H1 (cell line): ENCODE measurements at regions not wholly inside any gene's neighbourhood (a gene's known extent, or its start where the extent isn't known, plus 50 kb on each side); places are given as distances from the start of the nearest gene placed in this dataset.

Experiments used
- NRF1 ChIP-seq: IDR thresholded peaks from 2 replicates; pipeline ENCODE4 v1.6.1; 2011; ENCODE audit warnings: mild to moderate bottlenecking, low read depth, low read length, improper control_type of control experiment
- TBP ChIP-seq: IDR thresholded peaks from 2 replicates; pipeline ENCODE4 v1.6.1; 2011; ENCODE audit warnings: low read depth, low read length, improper control_type of control experiment

DNA sequence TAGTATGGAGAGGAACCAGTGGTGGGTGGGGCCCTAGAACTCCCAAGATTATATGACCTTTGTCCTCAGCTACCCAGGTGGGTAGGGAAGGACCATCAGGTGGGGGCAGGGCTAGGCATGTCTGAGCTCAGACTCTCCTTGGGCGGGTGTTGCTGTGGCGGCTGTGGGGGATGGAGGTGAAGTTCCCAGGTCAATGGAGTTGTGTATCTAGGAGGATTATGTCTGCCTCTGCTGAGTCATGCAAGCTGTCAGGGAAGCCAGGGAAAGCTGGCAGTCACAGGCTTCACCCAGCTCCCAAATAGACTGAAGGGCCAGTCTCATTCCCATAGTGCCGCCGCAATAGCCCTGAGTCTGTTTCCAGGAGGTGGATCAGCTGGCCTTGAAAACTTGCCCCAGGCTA, 139.7 kb upstream of the CFAP20DC start (continued):
- TF ChIP-seq TBP, result no peak
- no peak for TF ChIP-seq NRF1
